Stimulated activated CD8-positive, alpha-beta memory T cell treated with anti-CD3 and anti-CD28 coated beads, Interleukin-4, amount 100 ng/mL, for 24 hours (primary cell): ENCODE measurements at regions not wholly inside any gene's neighbourhood (a gene's known extent, or its start where the extent isn't known, plus 50 kb on each side); places are given as distances from the start of the nearest gene placed in this dataset.
"Not testable (repeated sequence)": the region's sequence is repeated elsewhere in the genome, so short reads cannot be mapped to it uniquely, and the experiment has no call there.

Experiments used
- DNase-seq: peaks from one replicate; pipeline ENCODE4 v3.0.0-alpha.2; 2020; ENCODE audit warnings: low read depth

DNA sequence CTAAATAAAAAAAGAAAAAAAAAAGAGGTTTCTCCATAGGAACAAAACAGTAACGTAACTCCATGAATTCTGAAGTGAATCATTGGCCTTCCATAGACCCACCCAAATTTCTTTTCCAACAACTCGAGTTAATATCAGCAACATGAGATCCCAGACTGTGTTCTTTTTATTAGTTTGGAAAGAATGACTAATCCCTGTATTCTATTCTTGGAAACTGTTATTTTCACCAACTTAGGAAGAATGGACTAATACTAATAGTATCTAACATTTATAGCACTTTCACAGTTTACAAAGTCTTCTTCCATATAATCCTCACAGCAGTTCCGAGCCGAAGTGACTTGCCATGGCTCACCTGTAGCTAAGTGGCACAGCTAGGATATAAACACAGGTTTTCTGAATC lies 72.7 kb upstream of the SLC4A7 start:
- no peak for DNase-seq

DNA sequence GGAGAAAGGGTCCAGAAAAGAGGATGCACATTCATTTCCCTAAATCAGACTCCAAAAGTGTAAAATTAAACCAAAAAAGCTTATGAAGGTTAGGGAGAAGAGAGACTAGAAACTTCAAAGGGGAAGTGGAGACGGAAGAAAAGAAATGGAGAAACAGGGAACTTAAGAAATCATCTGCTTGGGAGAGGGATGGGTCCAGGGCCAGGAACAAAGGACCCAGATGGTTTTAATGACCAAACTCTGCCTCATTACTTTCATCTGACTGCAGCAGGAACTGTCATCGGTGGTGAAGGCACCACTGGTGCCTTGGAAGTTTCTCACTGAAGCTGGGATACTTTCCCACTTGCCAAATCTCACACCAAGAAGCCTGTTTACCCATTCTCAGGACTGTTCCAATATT lies 70.5 kb upstream of the SLC4A7 start:
- DNase-seq: no peak

DNA sequence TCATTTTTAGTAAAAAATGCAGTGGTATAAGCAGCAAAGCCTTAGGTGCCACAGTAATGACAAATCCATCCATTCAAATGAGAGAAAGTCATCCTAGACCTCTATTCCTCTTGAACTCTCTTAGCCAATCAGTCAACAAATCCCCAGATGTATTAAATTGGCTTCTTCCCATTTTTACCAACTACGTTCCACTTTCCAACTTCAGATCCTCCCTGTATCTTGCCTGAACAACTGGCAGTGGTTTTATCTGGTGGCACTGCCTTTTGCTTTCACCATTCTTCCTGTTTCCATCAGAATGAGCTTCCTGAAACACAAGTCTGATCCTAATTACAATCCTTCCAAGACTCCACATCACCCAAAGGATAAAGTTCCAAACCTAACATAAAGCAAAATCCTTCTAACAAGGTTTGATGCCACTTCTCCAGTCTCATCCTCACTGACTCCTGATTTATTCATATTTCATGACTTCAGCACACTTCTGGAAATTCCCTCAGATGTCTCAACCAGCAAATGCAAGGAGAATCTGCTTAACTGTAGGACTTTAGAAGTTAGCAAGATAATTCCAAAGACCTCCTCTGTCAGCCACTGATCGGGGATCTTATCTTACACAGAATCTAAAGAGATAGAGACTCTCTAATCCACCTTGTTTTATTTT lies 69.8 kb upstream of the SLC4A7 start:
- no peak for DNase-seq

DNA sequence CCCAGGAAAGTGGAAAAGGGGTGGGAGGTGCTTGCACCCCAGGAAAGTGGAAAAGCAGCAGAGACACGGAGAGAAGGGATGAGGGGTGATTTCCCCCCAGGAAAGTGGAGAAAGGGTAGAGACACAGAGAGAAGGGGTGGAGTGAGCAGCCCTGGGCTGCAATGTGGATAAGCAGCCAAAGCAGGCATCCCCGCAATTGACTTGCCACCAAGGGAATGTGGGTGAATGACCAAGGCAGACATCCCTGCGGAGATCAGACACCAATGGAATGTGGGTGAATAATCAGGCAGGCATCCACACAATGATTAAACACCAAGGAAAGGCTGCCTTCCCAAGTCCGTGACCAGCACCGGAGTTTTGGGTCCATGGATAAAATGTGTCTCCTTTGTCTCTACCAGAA lies 68.5 kb upstream of the SLC4A7 start:
- not testable (repeated sequence) for DNase-seq

DNA sequence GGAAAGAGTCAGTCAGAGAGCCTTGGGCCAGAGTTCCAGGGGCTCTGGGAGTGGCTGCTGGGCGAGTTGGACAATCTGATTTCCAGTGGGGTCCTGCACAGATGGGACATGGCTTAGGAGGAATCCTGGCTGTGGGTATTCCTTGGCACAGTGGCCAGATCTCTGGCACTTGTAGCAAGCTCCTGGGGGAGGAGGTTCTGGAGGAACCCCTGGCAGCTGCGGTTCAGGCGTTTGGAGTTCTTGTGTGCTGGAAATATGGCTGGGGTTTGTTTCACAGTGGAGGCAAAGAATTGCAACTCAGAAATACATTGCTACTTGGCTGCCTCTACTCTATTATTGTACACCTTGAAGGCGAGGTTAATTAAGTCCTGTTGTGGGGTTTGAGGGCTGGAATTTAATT lies 67.2 kb upstream of the SLC4A7 start:
- DNase-seq: not testable (repeated sequence)

DNA sequence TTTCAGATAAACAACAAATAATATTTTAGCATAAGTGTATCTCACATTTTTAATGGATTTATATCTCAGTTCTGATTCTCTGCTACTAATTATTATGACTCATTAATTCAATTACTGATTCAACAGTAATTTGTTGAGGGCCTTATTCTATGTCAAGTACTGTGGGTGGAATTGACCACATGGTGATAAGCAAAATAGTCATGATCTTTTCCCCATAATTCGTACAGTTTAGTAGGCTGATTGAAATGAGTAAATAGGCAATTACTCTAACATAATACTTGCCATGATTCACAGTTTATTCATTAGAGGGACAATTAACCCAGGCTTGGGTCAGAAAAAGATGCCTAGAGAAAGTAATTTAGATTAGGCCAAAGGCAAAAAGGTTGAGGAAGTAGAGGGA lies 60.9 kb upstream of the SLC4A7 start:
- no peak for DNase-seq

DNA sequence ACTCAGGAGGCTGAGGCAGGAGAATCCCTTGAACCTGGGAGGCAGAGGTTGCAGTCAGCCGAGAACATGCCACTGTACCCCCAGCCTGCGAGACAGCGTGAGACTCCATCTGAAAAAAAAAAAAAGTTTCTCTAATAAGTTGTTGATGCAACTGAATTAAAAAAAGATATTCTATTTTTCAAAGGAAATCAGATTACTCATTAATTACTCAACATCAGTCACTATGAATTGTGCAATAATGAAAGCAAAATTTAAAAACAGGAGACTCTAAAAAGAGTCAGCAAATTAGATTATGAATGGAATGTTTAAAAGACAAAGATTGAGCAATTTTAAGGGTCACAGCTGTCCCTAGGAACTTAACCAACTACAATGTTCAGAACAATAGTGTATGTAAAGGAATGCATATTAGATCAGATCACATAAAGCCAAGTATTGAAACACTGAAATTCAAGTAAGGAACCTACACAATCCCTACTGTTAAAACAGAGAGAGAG lies 60.2 kb upstream of the SLC4A7 start:
- DNase-seq: no peak

DNA sequence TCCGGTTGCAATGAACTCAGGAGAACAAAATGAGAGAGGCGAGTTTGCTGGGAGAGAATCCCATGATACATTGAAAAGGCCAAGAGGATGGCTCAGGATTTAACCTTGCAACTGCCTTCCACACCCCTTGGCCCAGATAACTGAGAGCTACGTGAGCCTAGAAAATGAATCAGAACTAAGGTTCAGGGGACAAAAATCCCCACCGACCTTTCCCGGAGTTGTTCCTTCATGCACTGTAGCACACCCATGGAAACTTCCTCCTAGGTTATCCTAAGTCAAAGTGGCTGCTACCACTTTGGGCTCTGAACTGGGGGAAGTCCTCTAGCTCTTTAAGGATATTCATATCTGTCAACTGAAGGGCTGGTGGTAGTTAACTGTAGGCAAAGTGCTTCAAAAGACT lies 58.3 kb upstream of the SLC4A7 start:
- DNase-seq: no peak

DNA sequence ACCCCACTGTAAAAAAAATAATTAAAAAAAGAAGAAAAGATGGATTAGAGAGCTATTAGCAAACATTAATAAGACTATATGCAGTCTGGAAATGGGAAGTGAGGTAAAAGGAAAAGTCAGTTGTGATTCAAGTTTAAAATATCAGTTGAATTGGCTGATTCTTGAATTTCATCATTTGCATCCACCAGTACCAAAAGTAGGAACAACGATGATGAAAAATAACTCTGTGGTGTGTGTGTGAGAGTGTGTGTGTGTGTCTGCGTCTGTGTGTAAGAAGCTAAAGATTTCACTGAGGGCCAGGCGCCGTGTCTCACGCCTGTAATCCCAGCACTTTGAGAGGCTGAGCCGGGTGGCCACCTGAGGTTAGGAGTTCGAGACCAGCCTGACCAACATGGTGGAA lies 56.0 kb upstream of the SLC4A7 start:
- DNase-seq: no peak

DNA sequence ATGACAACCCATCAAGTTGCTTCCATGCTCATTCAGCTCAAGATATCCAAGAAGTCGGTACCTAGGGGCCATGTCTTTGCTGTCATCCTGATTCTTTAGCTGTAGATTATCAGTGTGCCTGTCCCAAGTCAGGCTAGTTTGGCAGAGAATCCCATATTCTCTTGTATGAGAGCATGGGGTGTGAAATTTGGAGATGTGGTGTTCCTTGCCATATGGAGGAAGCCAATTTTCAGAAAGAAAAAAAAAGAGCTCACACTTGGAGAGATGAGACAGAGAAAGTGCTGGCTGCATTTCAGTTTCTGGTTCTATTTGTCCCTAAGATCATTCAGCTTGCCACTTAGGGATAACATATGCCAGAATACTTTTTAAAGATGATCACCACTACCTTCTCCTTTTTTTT lies 52.3 kb upstream of the SLC4A7 start:
- DNase-seq: no peak

DNA sequence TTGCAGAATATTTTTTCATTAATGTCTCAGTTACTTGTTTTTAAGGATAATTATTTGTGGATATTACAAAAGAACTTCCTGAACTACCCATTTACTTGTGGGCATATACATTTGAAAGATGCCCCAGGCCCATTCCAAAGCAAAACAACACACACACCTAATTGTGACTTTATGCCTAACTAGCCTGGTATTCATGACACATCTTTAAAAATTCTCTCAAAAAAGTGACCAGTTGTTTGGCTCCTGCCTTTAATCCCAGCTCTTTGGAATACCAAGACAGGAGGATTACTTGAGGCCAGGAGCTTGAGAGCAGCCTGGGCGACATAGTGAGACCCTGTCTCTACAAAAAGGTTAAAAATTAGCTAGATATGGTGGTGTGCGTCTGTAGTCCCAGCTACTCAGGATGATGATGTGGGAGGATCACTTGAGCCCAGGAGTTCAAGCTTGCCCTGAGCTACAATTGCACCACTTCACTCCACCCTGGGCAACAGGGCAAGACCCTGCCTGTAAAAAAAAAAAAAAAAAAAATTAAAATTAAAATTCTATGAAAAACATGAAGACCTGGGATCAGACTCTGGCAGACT lies 51.7 kb upstream of the SLC4A7 start:
- no peak for DNase-seq

DNA sequence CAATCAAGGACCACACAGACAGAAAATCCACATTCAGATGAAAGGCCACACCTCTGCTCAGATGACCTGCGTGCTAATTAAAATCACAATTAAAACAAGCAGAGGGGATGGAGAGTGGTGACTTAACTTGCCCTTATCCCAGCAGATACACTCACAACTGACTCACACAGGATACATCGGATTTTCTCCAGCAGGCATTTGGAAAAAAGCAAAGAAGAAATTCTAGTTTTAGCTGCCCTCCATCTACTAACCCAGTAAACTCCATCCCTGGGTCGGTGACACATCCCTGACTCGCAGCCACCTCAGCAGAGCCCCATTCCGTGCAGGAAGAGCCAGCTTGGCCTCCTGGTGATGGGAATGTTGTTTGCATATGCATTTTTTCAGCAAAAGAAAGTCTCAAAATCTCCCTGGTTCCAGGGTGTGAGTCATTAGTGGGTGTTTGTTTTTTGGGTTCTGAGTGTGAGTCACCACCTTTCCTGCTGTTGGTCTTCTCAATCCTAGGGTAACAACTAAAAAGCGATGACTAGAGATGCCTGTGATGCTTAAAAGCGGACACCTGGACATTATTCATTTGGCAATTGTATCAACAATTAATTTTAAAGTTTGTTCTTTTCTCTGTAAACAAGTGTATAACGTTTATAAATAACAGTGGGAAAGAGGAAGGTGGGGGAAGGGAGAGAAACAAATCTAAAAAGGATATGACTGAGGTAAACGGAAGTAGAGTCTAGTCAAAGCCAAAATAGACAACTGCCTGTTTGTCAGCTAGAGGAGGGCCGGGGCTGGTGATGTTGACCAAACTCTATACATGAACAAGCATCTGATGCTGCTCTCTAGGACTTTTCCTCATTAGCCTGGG lies 49.8 kb upstream of the SLC4A7 start:
- no peak for DNase-seq
